ENCODE measurements at regions not wholly inside any gene's neighbourhood (a gene's known extent, or its start where the extent isn't known, plus 50 kb on each side); places are given as distances from the start of the nearest gene placed in this dataset.

- H3K27ac ChIP-seq (ENCODE audit: low read length): no peak overlapping the region
- ATAC-seq (no peak), DNase-seq (no peak)
- Mint-ChIP-seq H3K4me3 (no peak overlapping the region), H3K27ac (no peak overlapping the region), H3K27me3 (ENCODE audit: low read depth in 2 of 2) (peaks cover 25 to 26% of the 10 kb centered on the region in 2 donors), H3K36me3 (no peaks in the 10 kb centered on the region), H3K9me3 (no peaks in the 10 kb centered on the region), H3K4me1 (peaks cover 13% of the 10 kb centered on the region in 2 donors)
- no peak overlapping the region for H3K4me3 ChIP-seq (ENCODE audit: low read length)
- H3K27me3 ChIP-seq (ENCODE audit: control insufficient read depth, insufficient read depth, low read length): peaks cover 3% of the 10 kb centered on the region
- intact Hi-C loops (cut with micrococcal nuclease): loop anchor here (10.0 kb wide), 1 partner anchor 89 kb away; no protein-coding TSS in a partner anchor
- H3K4me1 ChIP-seq (ENCODE audit: control insufficient read depth, insufficient read depth, low read length): peaks cover 9% of the 10 kb centered on the region
- no peaks in the 10 kb centered on the region for H3K9me3 ChIP-seq (ENCODE audit: control insufficient read depth, insufficient read depth, low read length)
- H3K36me3 ChIP-seq (ENCODE audit: control insufficient read depth, insufficient read depth, low read length): no peaks in the 10 kb centered on the region
- 98% methylated on average over 2 of the region's 2 CpGs for WGBS (ENCODE audit: insufficient coverage)
- TF ChIP-seq, protein P1, sequence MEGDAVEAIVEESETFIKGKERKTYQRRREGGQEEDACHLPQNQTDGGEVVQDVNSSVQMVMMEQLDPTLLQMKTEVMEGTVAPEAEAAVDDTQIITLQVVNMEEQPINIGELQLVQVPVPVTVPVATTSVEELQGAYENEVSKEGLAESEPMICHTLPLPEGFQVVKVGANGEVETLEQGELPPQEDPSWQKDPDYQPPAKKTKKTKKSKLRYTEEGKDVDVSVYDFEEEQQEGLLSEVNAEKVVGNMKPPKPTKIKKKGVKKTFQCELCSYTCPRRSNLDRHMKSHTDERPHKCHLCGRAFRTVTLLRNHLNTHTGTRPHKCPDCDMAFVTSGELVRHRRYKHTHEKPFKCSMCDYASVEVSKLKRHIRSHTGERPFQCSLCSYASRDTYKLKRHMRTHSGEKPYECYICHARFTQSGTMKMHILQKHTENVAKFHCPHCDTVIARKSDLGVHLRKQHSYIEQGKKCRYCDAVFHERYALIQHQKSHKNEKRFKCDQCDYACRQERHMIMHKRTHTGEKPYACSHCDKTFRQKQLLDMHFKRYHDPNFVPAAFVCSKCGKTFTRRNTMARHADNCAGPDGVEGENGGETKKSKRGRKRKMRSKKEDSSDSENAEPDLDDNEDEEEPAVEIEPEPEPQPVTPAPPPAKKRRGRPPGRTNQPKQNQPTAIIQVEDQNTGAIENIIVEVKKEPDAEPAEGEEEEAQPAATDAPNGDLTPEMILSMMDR (IDR thresholded peaks at IDR 0.05): no peak
Measured at GRCh38 chr9:703392-703791, 138.1 kb upstream of the DMRT1 start.

- Mint-ChIP-seq H3K9me3 (no peaks in the 10 kb centered on the region), H3K27me3 (ENCODE audit: low read depth in 2 of 2) (peaks cover 31 to 32% of the 10 kb centered on the region in 2 donors), H3K4me1 (peaks cover 13% of the 10 kb centered on the region in 2 donors), H3K4me3 (peak overlapping the region; percentile 96), H3K27ac (no peak overlapping the region), H3K36me3 (no peaks in the 10 kb centered on the region)
- DNase-seq (no peak), ATAC-seq (no peak)
- H3K9me3 ChIP-seq (ENCODE audit: control insufficient read depth, insufficient read depth, low read length): no peaks in the 10 kb centered on the region
- H3K4me3 ChIP-seq (ENCODE audit: low read length): no peak overlapping the region
- no peak overlapping the region for H3K27ac ChIP-seq (ENCODE audit: low read length)
- peaks cover 3% of the 10 kb centered on the region for H3K27me3 ChIP-seq (ENCODE audit: control insufficient read depth, insufficient read depth, low read length)
- intact Hi-C loops (cut with micrococcal nuclease): loop anchor here (10.0 kb wide), 1 partner anchor 91 kb away; no protein-coding TSS in a partner anchor
- WGBS (ENCODE audit: insufficient coverage): 38% methylated on average over 1 of the region's 2 CpGs
- TF ChIP-seq, protein P1 (IDR thresholded peaks at IDR 0.05): no peak
- peaks cover 9% of the 10 kb centered on the region for H3K4me1 ChIP-seq (ENCODE audit: control insufficient read depth, insufficient read depth, low read length)
- H3K36me3 ChIP-seq (ENCODE audit: control insufficient read depth, insufficient read depth, low read length): no peaks in the 10 kb centered on the region
Measured at GRCh38 chr9:706073-706472, 135.4 kb upstream of the DMRT1 start.

DNA sequence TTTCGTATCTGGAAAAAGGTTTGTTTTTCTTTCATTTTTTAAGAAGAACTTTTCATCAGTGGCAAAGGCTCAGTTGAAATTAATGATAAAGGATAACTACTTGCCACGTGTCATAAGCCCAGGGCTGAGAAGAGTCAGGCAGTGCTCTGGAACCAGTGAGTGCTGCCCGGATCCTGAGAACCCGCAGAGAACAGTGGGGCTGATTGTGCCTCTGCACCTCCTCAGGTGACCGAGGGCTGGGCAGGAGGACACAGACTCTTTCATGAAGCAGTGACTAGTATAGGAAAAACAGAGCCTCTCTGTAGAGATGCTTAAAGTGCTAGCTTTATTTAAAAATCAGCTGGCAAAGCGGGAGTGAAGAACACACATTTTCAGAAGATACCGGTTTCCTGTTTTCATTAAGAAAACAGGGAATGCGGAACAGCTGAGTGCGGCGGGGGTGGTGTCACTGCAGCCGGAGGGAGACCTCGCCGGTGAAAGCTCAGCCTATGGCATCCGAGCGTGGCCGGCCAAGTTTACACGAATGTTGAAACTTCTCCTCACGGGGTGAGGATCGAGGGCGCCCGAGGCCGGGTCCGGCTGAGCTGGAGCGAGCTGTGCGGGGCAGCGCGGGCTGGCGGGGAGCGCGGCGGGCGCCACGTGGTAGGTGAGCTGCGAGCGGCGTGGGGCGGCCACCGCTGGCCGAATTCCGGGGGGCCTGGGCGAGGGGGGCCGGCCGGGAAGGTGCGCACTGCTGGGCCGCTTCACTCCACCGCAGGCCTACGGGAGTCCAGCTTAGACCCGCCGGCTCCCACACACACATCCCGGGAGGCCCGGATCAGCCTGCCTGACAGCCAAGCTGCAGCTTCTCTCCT, 134.7 kb upstream of the DMRT1 start:
- Histone ChIP-seq H3K4me1 (ENCODE audit: control insufficient read depth, insufficient read depth, low read length) (peaks cover 9% of the 10 kb centered on the region), H3K27ac (ENCODE audit: low read length) (no peak overlapping the region), H3K36me3 (ENCODE audit: control insufficient read depth, insufficient read depth, low read length) (no peaks in the 10 kb centered on the region), H3K4me3 (ENCODE audit: low read length) (peak overlapping the region; percentile 40), H3K27me3 (ENCODE audit: control insufficient read depth, insufficient read depth, low read length) (peaks cover 3% of the 10 kb centered on the region), H3K9me3 (ENCODE audit: control insufficient read depth, insufficient read depth, low read length) (no peaks in the 10 kb centered on the region)
- TF ChIP-seq, protein P1 (IDR thresholded peaks at IDR 0.05): no peak
- Mint-ChIP-seq H3K4me3 (peak overlapping the region; percentile 96), H3K4me1 (peaks cover 13% of the 10 kb centered on the region in 2 donors), H3K36me3 (no peaks in the 10 kb centered on the region), H3K27ac (peak overlapping the region in 1 of 2 donors; percentile 66), H3K27me3 (ENCODE audit: low read depth in 2 of 2) (peaks cover 38 to 39% of the 10 kb centered on the region in 2 donors), H3K9me3 (no peaks in the 10 kb centered on the region)
- DNase-seq (peak in 1 of 2 donors; percentile 34), ATAC-seq (peak; percentile 53 to 79 (median 65))
- intact Hi-C loops (cut with micrococcal nuclease): loop anchor here (10.0 kb wide), 1 partner anchor 92 kb away; no protein-coding TSS in a partner anchor
- WGBS (ENCODE audit: insufficient coverage): 5% methylated on average over 51 of the region's 51 CpGs
